ENCODE measurements at regions not wholly inside any gene's neighbourhood (a gene's known extent, or its start where the extent isn't known, plus 50 kb on each side); places are given as distances from the start of the nearest gene placed in this dataset.

- TF ChIP-seq CTCF (IDR thresholded peaks at IDR 0.05) (no peak), POLR2A (IDR thresholded peaks at IDR 0.05) (no peak), POLR2AphosphoS5 (IDR thresholded peaks at IDR 0.05) (no peak), EP300 (IDR thresholded peaks at IDR 0.05) (no peak)
Observed at GRCh38 chr5:148909040-148909439, 82.6 kb downstream of the ADRB2 start.
